Panc1 (cell line): ENCODE measurements at regions not wholly inside any gene's neighbourhood (a gene's known extent, or its start where the extent isn't known, plus 50 kb on each side); places are given as distances from the start of the nearest gene placed in this dataset.

ENCODE experiments used
- ATAC-seq: fragments of 200-7000 bp; cut with Tn5 transposase; 2 replicates; pipeline ENCODE4 v1.9.1; 2020; ENCODE audit warnings: mild to moderate bottlenecking, moderate library complexity
- BruUV-seq: library from RNA; stranded (reverse); fragments of 400-500 nt; replicated peaks from 2 replicates; lab custom pipeline; 2021; lab: Mats Ljungman, UMichigan
- CTCF ChIA-PET: fragments of 300-600 bp; sonication (Branson Sonifier 250); formaldehyde crosslinking; loops from one replicate; lab custom pipeline; 2022; ENCODE audit warnings: antibody characterized with exemption; lab: Charles Lee
- POLR2A ChIA-PET: fragments of 300-600 bp; sonication (Branson Sonifier 250); formaldehyde crosslinking; loops from one replicate; lab custom pipeline; 2022; ENCODE audit warnings: antibody characterized with exemption; lab: Charles Lee
- DNase-seq: peaks from one replicate; pipeline ENCODE4 v3.0.0-alpha.2; 2010; ENCODE audit warnings: low read depth, low spot score
- H3K27ac ChIP-seq: 2 replicates; pipeline ENCODE4 v1.5.1; 2011; ENCODE audit warnings: mild to moderate bottlenecking, low read length, inconsistent platforms
- H3K27me3 ChIP-seq: fragments of 200-500 bp; sonication (Bioruptor generic); 2 replicates; pipeline ENCODE4 v1.6.0; 2014; ENCODE audit warnings: low read length, inconsistent platforms; ENCODE audit not compliant: control insufficient read depth, insufficient read depth
- H3K36me3 ChIP-seq: fragments of 200-500 bp; sonication (Bioruptor generic); 2 replicates; pipeline ENCODE4 v1.5.1; 2014; ENCODE audit warnings: inconsistent platforms, mild to moderate bottlenecking, low read length, moderate library complexity; ENCODE audit not compliant: control insufficient read depth, insufficient read depth
- H3K4me1 ChIP-seq: 2 replicates; pipeline ENCODE4 v1.5.1; 2011; ENCODE audit warnings: inconsistent platforms, mild to moderate bottlenecking, low read length, moderate library complexity; ENCODE audit not compliant: control insufficient read depth, insufficient read depth
- H3K4me3 ChIP-seq, 2 experiments: 2 replicates each; pipeline ENCODE4 v1.5.1; 2011 to 2012; ENCODE audit warnings: low read depth in 2 of 2, low read length in 2 of 2, mild to moderate bottlenecking in 2 of 2, inconsistent platforms in 1 of 2, moderate library complexity in 1 of 2
- H3K9me3 ChIP-seq: fragments of 200-500 bp; sonication (Bioruptor generic); 2 replicates; pipeline ENCODE4 v1.5.1; 2014; ENCODE audit warnings: low read depth, mild to moderate bottlenecking, inconsistent platforms, low read length, moderate library complexity; ENCODE audit not compliant: control insufficient read depth, insufficient read depth
- POLR2AphosphoS5 ChIP-seq: IDR thresholded peaks from 2 replicates; pipeline ENCODE4 v1.6.1; 2012; ENCODE audit warnings: mild to moderate bottlenecking, low read depth, low read length, moderate library complexity
- REST ChIP-seq, 2 experiments: IDR thresholded peaks; 2 replicates each; pipeline ENCODE4 v1.6.1; 2011 to 2012; ENCODE audit warnings: low read depth in 2 of 2, control low read depth in 1 of 2, low read length in 1 of 2, mild to moderate bottlenecking in 1 of 2, moderate library complexity in 1 of 2; ENCODE audit not compliant: insufficient read depth in 1 of 2
- SIN3A ChIP-seq: IDR thresholded peaks from 2 replicates; pipeline ENCODE4 v1.6.1; 2012; ENCODE audit warnings: low read depth, mild to moderate bottlenecking, low read length, moderate library complexity, borderline replicate concordance; ENCODE audit not compliant: insufficient read depth
- TCF7L2 ChIP-seq: IDR thresholded peaks from 2 replicates; pipeline ENCODE4 v1.6.1; 2011; ENCODE audit warnings: mild to moderate bottlenecking, low read depth, low read length, inconsistent platforms
- in situ Hi-C: cut with HindIII; loops from 2 replicates; pipeline ENCODE4 v1.10.0; 2016; ENCODE audit warnings: low sequenced_read_pairs, low pct_unique_long_range_greater_than_20kb
- intact Hi-C: fragments of 100-400 bp; cut with micrococcal nuclease; formaldehyde crosslinking; loops from one replicate; pipeline ENCODE4 v1.10.0; 2022; ENCODE audit not compliant: unreplicated experiment
- TF ChIP-seq, protein P1 (sequence below): fragments of 450-650 bp; IDR thresholded peaks from 2 replicates; pipeline ENCODE4 v1.5.1; 2017; ENCODE audit warnings: mild to moderate bottlenecking

GRCh38 chr17:13346592-13346991 is 255.1 kb downstream of the HS3ST3A1 start:
- ATAC-seq (no peak), DNase-seq (no peak)
- in situ Hi-C loops = no loop called here
- no TSS peak for BruUV-seq
- no peaks in the 10 kb centered on the region for H3K27me3 ChIP-seq
- no peak overlapping the region for H3K27ac ChIP-seq
- no peaks in the 10 kb centered on the region for H3K4me1 ChIP-seq
- TF ChIP-seq, protein P1, sequence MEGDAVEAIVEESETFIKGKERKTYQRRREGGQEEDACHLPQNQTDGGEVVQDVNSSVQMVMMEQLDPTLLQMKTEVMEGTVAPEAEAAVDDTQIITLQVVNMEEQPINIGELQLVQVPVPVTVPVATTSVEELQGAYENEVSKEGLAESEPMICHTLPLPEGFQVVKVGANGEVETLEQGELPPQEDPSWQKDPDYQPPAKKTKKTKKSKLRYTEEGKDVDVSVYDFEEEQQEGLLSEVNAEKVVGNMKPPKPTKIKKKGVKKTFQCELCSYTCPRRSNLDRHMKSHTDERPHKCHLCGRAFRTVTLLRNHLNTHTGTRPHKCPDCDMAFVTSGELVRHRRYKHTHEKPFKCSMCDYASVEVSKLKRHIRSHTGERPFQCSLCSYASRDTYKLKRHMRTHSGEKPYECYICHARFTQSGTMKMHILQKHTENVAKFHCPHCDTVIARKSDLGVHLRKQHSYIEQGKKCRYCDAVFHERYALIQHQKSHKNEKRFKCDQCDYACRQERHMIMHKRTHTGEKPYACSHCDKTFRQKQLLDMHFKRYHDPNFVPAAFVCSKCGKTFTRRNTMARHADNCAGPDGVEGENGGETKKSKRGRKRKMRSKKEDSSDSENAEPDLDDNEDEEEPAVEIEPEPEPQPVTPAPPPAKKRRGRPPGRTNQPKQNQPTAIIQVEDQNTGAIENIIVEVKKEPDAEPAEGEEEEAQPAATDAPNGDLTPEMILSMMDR = no peak
- TF ChIP-seq REST (IDR thresholded peaks at IDR 0.05; ENCODE audit: insufficient read depth in 1 of 2, low read depth in 2 of 2, low read length in 1 of 2) (no peak), POLR2AphosphoS5 (no peak), SIN3A (no peak), TCF7L2 (no peak)
- POLR2A ChIA-PET = no interaction called here
- no peaks in the 10 kb centered on the region for H3K9me3 ChIP-seq
- no peak overlapping the region for H3K4me3 ChIP-seq
- intact Hi-C loops = loop anchor here (10.0 kb wide), 2 partner anchors 188 to 718 kb away; partner anchors contain the start of gene COX10
- H3K36me3 ChIP-seq = no peaks in the 10 kb centered on the region
- CTCF ChIA-PET = no interaction called here

DNA sequence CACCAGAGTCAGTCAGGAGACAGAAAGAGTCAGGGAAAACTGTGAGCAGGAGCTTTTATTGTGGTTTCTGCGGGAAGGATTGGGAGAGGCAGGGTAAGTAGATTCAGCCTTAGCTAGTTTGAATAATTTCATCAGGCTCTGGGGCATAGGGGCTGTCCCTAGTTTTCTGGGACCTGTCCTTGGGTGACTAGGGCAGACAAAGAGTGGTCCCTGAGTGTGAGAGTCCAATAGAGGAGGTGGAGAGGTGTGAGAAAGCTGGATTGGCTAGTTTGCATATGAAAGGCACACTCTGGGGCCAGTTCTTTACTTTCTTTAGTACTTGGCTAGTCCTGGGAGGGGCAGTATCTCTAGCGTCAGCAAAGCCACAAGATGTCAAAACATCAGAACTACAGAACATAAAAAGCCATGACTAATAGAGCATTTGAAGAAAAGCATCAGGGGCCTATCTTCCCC is 255.6 kb downstream of the HS3ST3A1 start:
- H3K27me3 ChIP-seq = no peaks in the 10 kb centered on the region
- intact Hi-C loops (loop anchor here (10.0 kb wide), 2 partner anchors 189 to 719 kb away; partner anchors contain the start of gene COX10), in situ Hi-C loops (no loop called here)
- no peaks in the 10 kb centered on the region for H3K9me3 ChIP-seq
- no peak overlapping the region for H3K27ac ChIP-seq
- ChIA-PET CTCF (no interaction called here), POLR2A (no interaction called here)
- DNase-seq (no peak), ATAC-seq (no peak)
- no peak overlapping the region for H3K4me3 ChIP-seq
- TF ChIP-seq SIN3A (no peak), POLR2AphosphoS5 (no peak), REST (IDR thresholded peaks at IDR 0.05; ENCODE audit: insufficient read depth in 1 of 2, low read depth in 2 of 2, low read length in 1 of 2) (no peak), TCF7L2 (no peak)
- TF ChIP-seq, protein P1 = no peak
- BruUV-seq = no TSS peak
- H3K36me3 ChIP-seq = no peaks in the 10 kb centered on the region
- no peaks in the 10 kb centered on the region for H3K4me1 ChIP-seq
